ENCODE measurements at regions not wholly inside any gene's neighbourhood (a gene's known extent, or its start where the extent isn't known, plus 50 kb on each side); places are given as distances from the start of the nearest gene placed in this dataset.

DNA sequence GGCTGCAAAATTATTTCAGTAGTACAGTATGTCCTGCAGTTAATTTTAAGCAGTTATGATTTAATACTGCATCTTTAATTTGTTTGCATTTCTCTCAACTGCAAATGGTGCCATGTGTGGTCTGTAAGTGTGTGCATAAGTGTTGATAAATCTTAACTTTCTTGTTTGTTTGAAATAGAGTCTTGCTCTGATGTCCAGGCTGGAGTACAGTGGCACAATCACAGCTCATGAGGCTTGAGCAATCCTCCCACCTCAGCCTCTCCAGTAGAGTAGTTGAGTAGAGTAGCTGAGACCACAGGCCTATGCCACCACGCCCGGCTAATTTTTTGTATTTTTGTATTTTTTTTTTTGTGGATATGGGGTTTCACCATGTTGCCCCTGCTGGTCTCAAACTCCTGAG is 322.5 kb upstream of the NR3C2 start:
- ATAC-seq, result peak; percentile 57
- H3K4me1 ChIP-seq, result no peaks in the 10 kb centered on the region
- H3K27me3 ChIP-seq, result no peaks in the 10 kb centered on the region
- TF ChIP-seq, protein P1, sequence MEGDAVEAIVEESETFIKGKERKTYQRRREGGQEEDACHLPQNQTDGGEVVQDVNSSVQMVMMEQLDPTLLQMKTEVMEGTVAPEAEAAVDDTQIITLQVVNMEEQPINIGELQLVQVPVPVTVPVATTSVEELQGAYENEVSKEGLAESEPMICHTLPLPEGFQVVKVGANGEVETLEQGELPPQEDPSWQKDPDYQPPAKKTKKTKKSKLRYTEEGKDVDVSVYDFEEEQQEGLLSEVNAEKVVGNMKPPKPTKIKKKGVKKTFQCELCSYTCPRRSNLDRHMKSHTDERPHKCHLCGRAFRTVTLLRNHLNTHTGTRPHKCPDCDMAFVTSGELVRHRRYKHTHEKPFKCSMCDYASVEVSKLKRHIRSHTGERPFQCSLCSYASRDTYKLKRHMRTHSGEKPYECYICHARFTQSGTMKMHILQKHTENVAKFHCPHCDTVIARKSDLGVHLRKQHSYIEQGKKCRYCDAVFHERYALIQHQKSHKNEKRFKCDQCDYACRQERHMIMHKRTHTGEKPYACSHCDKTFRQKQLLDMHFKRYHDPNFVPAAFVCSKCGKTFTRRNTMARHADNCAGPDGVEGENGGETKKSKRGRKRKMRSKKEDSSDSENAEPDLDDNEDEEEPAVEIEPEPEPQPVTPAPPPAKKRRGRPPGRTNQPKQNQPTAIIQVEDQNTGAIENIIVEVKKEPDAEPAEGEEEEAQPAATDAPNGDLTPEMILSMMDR (IDR thresholded peaks at IDR 0.05), result no peak
- peaks cover 0 to 21% of the 10 kb centered on the region in 2 donors for H3K9me3 ChIP-seq
- H3K36me3 ChIP-seq, result no peaks in the 10 kb centered on the region
- no peak overlapping the region for H3K4me3 ChIP-seq
- intact Hi-C loops (cut with DNase I), result no loop called here
- no peak for DNase-seq
- no peak overlapping the region for H3K27ac ChIP-seq

DNA sequence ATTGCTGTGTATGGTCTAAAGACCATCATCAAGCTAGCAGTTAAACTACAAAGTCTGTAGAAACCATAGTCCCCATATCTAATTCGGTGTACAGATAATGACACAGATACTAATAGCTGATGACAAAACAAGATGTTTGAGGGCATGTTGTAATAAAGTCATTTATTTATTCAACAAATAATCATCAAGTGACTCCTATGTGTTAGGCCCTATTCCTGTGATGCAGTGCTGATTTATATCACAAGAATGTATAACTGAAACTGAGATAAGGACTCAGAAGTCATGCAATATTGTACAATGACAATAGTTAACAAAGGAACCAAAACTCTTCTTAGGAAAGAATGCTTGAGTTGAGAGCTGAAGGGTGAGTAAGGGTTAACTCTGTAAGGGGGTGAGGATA is 315.0 kb upstream of the NR3C2 start:
- Histone ChIP-seq H3K4me3 (no peak overlapping the region), H3K27me3 (no peaks in the 10 kb centered on the region), H3K9me3 (peaks cover 0 to 32% of the 10 kb centered on the region in 2 donors), H3K27ac (no peak overlapping the region), H3K36me3 (no peaks in the 10 kb centered on the region), H3K4me1 (no peaks in the 10 kb centered on the region)
- ATAC-seq (no peak), DNase-seq (no peak)
- intact Hi-C loops (cut with DNase I), result no loop called here
- TF ChIP-seq, protein P1 (IDR thresholded peaks at IDR 0.05), result no peak

DNA sequence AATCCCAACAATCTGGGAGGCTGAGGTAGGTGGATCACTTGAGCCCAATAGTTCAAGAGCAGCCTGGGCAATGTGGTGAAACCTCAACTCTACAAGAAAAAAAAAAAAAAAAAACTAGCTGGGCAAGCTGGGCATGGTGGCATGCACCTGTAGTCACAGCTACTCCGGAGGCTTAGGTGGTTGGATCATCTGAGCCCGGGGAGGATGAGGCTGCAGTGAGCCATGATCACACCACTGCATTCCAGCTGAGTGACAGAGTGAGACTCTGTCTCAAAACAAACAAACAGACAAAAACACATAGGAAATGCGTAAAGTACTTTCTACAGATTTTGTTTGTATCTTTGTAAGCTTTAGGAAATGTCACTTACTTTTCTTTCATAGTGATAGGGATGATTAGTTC is 307.2 kb upstream of the NR3C2 start:
- DNase-seq (no peak), ATAC-seq (no peak)
- no peak overlapping the region for H3K4me3 ChIP-seq
- no peaks in the 10 kb centered on the region for H3K27me3 ChIP-seq
- intact Hi-C loops (cut with DNase I), result no loop called here
- TF ChIP-seq, protein P1 (IDR thresholded peaks at IDR 0.05), result no peak
- no peaks in the 10 kb centered on the region for H3K9me3 ChIP-seq
- no peaks in the 10 kb centered on the region for H3K4me1 ChIP-seq
- no peaks in the 10 kb centered on the region for H3K36me3 ChIP-seq
- H3K27ac ChIP-seq, result no peak overlapping the region

DNA sequence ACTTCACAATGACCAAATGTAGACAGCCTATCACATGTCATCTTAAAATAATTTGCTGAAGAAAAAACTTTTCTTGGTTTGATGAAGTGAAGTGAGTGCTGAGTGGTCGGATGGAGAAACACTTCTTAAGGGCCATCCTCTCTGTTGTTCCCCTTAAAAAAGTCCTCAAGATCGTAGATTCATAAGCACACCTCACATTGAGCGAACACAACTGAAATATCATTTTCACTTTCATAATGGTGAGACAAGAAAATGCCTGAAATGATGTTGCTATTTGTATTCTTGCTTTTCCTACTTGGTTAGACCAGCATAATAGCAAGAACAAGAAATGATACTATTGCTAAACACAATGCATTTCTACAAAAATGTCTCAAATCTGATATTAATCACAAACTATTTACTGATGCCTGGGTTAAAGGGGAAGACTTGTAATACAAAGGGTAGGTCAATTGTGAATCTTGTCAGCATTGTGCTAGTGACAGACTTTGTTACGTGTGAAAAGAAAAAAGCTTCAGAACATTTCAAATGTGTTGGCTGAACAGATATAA is 305.6 kb upstream of the NR3C2 start:
- DNase-seq (no peak), ATAC-seq (no peak)
- Histone ChIP-seq H3K4me3 (no peak overlapping the region), H3K9me3 (no peaks in the 10 kb centered on the region), H3K4me1 (no peaks in the 10 kb centered on the region), H3K27ac (no peak overlapping the region), H3K36me3 (no peaks in the 10 kb centered on the region), H3K27me3 (no peaks in the 10 kb centered on the region)
- intact Hi-C loops (cut with DNase I), result no loop called here
- TF ChIP-seq, protein P1 (IDR thresholded peaks at IDR 0.05), result no peak

DNA sequence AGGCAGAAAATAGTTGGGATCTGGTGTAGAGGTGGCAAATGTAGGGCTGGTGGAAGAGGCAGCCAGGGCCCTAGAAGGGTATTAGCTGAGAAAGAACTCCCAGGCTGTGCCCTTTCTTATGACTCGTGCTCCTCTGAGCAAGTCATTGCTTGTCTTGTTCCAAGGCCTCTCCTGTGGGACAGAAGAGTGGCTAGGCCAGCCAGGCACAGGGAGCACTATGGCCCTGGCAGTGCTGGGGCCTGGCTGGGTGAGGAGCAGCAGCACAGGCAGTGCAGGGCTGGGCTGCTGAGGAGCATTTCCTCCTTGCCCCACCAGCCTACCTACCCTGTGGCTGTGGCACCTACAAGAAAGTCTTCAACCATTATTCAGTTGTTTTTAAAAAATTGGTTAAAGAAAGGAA is 298.5 kb upstream of the NR3C2 start:
- intact Hi-C loops (cut with DNase I), result no loop called here
- Histone ChIP-seq H3K27me3 (no peaks in the 10 kb centered on the region), H3K4me1 (no peaks in the 10 kb centered on the region), H3K36me3 (no peaks in the 10 kb centered on the region), H3K9me3 (no peaks in the 10 kb centered on the region), H3K4me3 (no peak overlapping the region), H3K27ac (no peak overlapping the region)
- DNase-seq, result peak in 1 of 4 donors; percentile 24
- TF ChIP-seq, protein P1 (IDR thresholded peaks at IDR 0.05), result no peak
- ATAC-seq, result no peak
